ENCODE measurements at regions not wholly inside any gene's neighbourhood (a gene's known extent, or its start where the extent isn't known, plus 50 kb on each side); places are given as distances from the start of the nearest gene placed in this dataset.
A peak's percentile ranks its signal among the peaks of the same experiment; 100 is the strongest.

DNA sequence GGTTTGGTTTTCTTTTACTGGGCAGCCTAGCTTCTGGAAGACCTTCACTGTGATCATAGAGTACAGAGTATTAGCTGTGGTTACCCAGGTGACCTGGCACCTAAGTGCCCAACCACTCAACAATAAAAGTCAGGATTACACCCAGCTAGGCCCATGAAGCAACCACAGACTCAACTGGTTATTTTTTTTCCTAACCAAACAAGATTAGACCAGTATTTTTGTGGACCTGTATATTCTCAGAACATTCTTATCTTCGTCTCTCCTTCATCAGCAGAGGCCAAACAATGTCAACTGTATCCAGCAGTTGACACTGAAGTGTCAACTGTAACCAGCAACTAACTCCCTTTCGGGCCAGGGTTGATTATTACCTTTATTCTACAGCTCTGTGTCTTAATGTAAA lies 289.2 kb upstream of the SLC39A10 start:
- no peak for TF ChIP-seq CTCF (IDR thresholded peaks at IDR 0.05; ENCODE audit: extremely low read depth, low read depth, low read length)
- Histone ChIP-seq H3K4me1 (ENCODE audit: insufficient read depth, low read length) (peaks cover 5% of the 10 kb centered on the region), H3K27me3 (ENCODE audit: insufficient read depth, low read length) (no peaks in the 10 kb centered on the region), H3K9me3 (ENCODE audit: low read depth, low read length) (peaks cover 6% of the 10 kb centered on the region), H4K20me1 (ENCODE audit: insufficient read depth, low read length) (no peaks in the 10 kb centered on the region), H3K4me2 (ENCODE audit: insufficient read depth, low read length) (peak overlapping the region; percentile 54), H3K4me3 (ENCODE audit: insufficient read depth, low read length) (no peak overlapping the region), H3K79me2 (ENCODE audit: insufficient read depth, low read length) (no peaks in the 10 kb centered on the region), H2AFZ (ENCODE audit: low read length) (peak overlapping the region; percentile 12), H3K27ac (ENCODE audit: low read depth, low read length) (no peak overlapping the region), H3K36me3 (ENCODE audit: insufficient read depth, low read length) (no peaks in the 10 kb centered on the region)
- DNase-seq (ENCODE audit: insufficient read length, low spot score, missing footprints), result no peak

DNA sequence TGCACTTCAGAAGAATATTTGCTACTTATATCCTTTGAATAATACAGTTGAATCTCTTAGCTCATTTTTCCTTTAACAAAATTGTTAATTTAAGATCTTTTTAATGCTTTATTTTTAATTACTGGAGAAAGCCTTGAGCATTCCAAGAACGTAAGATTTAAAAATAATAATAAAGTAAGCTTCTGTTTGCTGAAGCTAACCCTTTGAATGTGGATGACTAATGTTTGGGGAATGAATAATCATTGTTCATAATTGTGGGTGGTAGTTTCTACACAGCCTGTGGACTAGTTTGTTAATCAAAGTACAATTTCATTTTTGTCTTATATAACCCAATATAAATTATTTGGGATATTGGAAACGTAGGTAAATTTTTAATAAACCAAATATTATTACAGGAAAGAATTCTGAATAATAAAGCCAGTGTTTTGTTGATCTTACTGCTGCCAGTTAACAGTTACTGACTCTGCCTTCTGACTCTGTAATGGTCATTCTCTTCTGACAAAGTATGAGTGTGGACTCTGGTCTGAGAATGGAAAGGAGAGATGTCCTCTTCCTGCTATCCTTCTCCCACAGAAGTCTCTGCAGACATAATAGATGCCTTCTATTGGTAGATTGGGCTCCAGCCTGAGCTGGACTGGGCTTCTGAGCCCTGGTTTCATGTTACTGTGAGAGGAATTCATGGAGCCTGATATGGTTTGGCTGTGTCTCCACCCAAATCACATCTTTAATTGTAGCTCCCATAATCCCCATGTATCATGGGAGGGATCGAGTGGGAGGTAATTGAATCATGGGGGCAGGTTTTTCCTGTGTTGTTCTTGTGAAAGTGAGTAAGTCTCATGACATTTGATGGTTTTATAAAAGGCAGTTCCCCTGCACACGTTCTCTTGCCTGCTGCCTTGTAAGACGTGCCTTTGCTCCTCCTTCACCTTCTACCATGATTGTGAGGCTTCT lies 292.7 kb upstream of the SLC39A10 start:
- Histone ChIP-seq H3K4me3 (ENCODE audit: insufficient read depth, low read length) (peak overlapping the region; percentile 28), H3K9me3 (ENCODE audit: low read depth, low read length) (peaks cover 6% of the 10 kb centered on the region), H2AFZ (ENCODE audit: low read length) (peak overlapping the region; percentile 56), H3K79me2 (ENCODE audit: insufficient read depth, low read length) (no peaks in the 10 kb centered on the region), H4K20me1 (ENCODE audit: insufficient read depth, low read length) (no peaks in the 10 kb centered on the region), H3K27me3 (ENCODE audit: insufficient read depth, low read length) (no peaks in the 10 kb centered on the region), H3K27ac (ENCODE audit: low read depth, low read length) (peak overlapping the region; percentile 79), H3K4me1 (ENCODE audit: insufficient read depth, low read length) (peaks cover 5% of the 10 kb centered on the region), H3K36me3 (ENCODE audit: insufficient read depth, low read length) (no peaks in the 10 kb centered on the region), H3K4me2 (ENCODE audit: insufficient read depth, low read length) (peak overlapping the region; percentile 29)
- no peak for DNase-seq (ENCODE audit: insufficient read length, low spot score, missing footprints)
- no peak for TF ChIP-seq CTCF (IDR thresholded peaks at IDR 0.05; ENCODE audit: extremely low read depth, low read depth, low read length)

DNA sequence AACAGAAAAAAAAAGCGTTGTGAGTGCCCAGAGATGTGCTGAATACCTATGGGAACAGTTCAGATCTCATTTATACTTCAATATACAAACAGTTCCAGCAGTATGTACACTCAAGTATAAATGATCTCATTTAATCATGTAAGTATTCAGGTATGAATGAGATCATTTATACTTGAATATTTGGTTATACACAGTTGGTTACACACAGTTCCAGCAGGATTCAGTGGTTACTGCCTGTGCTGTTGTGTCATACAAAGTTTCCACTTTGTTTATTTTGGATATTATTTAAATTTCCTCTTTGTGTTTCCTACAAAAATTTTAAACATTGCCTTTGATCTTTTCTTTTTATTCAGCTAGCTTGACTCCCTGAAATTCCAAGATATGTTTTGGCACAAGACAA lies 293.5 kb upstream of the SLC39A10 start:
- Histone ChIP-seq H3K36me3 (ENCODE audit: insufficient read depth, low read length) (no peaks in the 10 kb centered on the region), H3K4me1 (ENCODE audit: insufficient read depth, low read length) (peaks cover 5% of the 10 kb centered on the region), H3K27ac (ENCODE audit: low read depth, low read length) (peak overlapping the region; percentile 79), H3K4me3 (ENCODE audit: insufficient read depth, low read length) (no peak overlapping the region), H3K9me3 (ENCODE audit: low read depth, low read length) (peaks cover 6% of the 10 kb centered on the region), H3K79me2 (ENCODE audit: insufficient read depth, low read length) (no peaks in the 10 kb centered on the region), H2AFZ (ENCODE audit: low read length) (no peak overlapping the region), H3K27me3 (ENCODE audit: insufficient read depth, low read length) (no peaks in the 10 kb centered on the region), H3K4me2 (ENCODE audit: insufficient read depth, low read length) (peak overlapping the region; percentile 29), H4K20me1 (ENCODE audit: insufficient read depth, low read length) (no peaks in the 10 kb centered on the region)
- no peak for TF ChIP-seq CTCF (IDR thresholded peaks at IDR 0.05; ENCODE audit: extremely low read depth, low read depth, low read length)
- no peak for DNase-seq (ENCODE audit: insufficient read length, low spot score, missing footprints)

- Histone ChIP-seq H3K4me2 (ENCODE audit: insufficient read depth, low read length) (no peak overlapping the region), H3K27ac (ENCODE audit: low read depth, low read length) (no peak overlapping the region), H3K4me1 (ENCODE audit: insufficient read depth, low read length) (peaks cover 5% of the 10 kb centered on the region), H3K36me3 (ENCODE audit: insufficient read depth, low read length) (no peaks in the 10 kb centered on the region), H4K20me1 (ENCODE audit: insufficient read depth, low read length) (no peaks in the 10 kb centered on the region), H3K79me2 (ENCODE audit: insufficient read depth, low read length) (no peaks in the 10 kb centered on the region), H3K4me3 (ENCODE audit: insufficient read depth, low read length) (no peak overlapping the region), H3K9me3 (ENCODE audit: low read depth, low read length) (peaks cover 3% of the 10 kb centered on the region), H2AFZ (ENCODE audit: low read length) (no peak overlapping the region), H3K27me3 (ENCODE audit: insufficient read depth, low read length) (no peaks in the 10 kb centered on the region)
- no peak for TF ChIP-seq CTCF (IDR thresholded peaks at IDR 0.05; ENCODE audit: extremely low read depth, low read depth, low read length)
- no peak for DNase-seq (ENCODE audit: insufficient read length, low spot score, missing footprints)
Measured at GRCh38 chr2:195360242-195360641, 296.8 kb upstream of the SLC39A10 start.

Data from osteoblast (primary cell).